Fibroblast of villous mesenchyme (primary cell): ENCODE measurements at regions not wholly inside any gene's neighbourhood (a gene's known extent, or its start where the extent isn't known, plus 50 kb on each side); places are given as distances from the start of the nearest gene placed in this dataset.

ENCODE experiments used
- DNase-seq: peaks from one replicate; pipeline ENCODE4 v3.0.0-alpha.2; 2010; ENCODE audit warnings: low read depth
- H3K4me3 ChIP-seq: 2 replicates; pipeline ENCODE4 v1.5.1; 2011; ENCODE audit warnings: low read depth, mild to moderate bottlenecking, low read length
- TF ChIP-seq, protein P1 (sequence below): IDR thresholded peaks from 2 replicates; pipeline ENCODE4 v1.5.1; 2012; ENCODE audit warnings: low read depth, mild to moderate bottlenecking, low read length; ENCODE audit not compliant: insufficient read depth

DNA sequence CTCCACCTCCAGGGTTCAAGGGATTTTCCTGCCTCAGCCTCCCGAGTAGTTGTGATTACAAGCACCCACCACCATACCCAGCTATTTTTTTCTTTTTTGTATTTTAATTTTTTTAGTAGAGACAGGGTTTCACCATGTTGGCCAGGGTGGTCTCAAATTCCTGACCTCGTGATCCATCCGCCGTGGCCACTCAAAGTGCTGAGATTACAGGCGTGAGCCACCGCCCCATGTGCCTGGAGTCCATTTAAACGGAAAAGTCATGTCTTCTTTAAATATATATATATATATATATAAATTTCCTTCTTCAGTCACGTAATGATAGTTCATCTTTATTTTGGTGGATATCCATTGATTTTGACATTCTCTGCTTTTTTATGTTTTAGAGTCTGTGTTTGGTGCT is 264.0 kb upstream of the PITX2 start:
- no peak for DNase-seq
- no peak overlapping the region for H3K4me3 ChIP-seq
- TF ChIP-seq, protein P1, sequence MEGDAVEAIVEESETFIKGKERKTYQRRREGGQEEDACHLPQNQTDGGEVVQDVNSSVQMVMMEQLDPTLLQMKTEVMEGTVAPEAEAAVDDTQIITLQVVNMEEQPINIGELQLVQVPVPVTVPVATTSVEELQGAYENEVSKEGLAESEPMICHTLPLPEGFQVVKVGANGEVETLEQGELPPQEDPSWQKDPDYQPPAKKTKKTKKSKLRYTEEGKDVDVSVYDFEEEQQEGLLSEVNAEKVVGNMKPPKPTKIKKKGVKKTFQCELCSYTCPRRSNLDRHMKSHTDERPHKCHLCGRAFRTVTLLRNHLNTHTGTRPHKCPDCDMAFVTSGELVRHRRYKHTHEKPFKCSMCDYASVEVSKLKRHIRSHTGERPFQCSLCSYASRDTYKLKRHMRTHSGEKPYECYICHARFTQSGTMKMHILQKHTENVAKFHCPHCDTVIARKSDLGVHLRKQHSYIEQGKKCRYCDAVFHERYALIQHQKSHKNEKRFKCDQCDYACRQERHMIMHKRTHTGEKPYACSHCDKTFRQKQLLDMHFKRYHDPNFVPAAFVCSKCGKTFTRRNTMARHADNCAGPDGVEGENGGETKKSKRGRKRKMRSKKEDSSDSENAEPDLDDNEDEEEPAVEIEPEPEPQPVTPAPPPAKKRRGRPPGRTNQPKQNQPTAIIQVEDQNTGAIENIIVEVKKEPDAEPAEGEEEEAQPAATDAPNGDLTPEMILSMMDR: no peak

DNA sequence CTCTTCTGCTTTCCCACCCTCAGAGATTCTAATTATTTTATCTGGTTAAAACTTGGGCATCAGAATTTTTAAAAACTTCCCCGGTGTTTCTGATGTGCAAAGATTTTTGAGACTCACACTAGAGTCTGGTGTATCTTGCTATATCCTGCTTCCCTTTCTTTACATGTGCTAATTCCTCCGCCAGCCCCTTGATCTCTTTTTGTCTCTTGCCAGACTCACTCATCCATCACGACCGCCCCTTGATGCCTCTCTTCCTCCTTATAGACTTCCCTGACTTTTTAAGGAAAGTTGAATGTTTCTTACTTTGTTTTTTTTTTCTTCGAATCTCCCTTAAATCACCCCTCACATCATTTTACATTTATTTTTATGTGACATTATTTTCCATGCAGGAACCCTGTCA is 274.9 kb upstream of the PITX2 start:
- no peak overlapping the region for H3K4me3 ChIP-seq
- DNase-seq: no peak
- TF ChIP-seq, protein P1: no peak

DNA sequence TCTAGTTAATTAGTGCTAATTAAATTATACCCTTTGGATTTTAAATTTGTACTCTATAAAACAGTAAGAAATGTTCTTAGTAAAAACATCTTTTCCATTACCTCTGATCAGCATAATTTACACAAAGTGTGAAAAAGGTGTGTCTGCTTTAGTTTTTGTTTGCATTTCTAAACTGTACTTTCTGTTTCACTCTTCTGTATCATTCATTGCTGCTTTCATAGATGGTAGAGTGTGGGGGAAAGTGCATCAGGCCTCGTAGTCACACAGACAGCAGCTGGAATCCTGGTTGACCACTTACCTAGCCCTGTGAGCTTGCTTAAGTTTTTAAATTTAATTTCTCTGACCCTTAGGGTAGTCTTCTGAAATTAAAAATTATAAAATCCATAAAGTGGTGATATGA is 275.4 kb upstream of the PITX2 start:
- TF ChIP-seq, protein P1: no peak
- DNase-seq: peak; percentile 16
- H3K4me3 ChIP-seq: no peak overlapping the region

DNA sequence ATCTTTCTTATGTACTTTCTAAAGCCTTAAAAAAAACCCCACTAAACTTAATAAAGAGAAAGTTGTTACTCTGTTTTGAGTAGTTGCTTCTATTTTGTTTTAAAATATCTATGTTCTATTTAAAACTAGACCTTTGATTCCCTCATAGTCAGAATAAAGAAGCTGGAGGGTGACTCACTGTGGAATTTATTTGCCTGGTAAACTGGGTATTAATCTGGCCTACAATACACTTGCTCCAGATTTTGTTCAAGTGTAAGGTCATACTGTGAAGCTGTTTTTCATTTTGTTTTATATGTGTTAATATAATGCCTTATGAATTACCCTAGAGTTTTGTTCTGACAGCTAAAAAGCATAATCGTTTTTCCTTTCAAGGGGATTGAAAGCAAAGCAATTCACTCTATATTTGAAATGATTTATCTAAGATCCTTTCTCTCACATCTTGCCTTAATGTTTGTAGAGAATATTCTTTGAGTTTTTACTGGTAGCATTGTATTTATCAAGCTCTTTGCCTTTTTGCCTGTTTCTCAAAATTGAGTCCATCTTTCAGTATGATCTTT is 277.4 kb upstream of the PITX2 start:
- no peak overlapping the region for H3K4me3 ChIP-seq
- TF ChIP-seq, protein P1: no peak
- peak; percentile 17 for DNase-seq

DNA sequence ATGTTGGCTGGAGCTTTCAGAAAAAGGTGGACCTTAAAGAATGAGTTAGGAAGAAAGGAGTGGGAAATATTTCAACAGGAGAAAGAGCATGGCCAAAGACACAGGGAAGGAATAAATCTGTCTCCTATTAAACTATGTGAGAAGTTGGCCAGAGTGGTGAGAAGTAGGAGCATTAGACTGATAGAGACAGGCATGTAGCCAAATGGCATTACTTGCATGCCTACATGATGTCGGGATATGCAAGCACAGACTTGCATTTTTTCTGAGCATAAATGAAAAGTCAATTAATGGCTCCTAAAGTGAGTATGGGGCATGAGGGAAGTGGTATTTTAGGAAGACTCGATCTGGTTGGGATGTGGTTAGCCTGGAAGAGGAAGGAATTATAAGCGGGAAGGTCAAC is 279.6 kb upstream of the PITX2 start:
- DNase-seq: peak; percentile 18
- H3K4me3 ChIP-seq: no peak overlapping the region
- TF ChIP-seq, protein P1: no peak

DNA sequence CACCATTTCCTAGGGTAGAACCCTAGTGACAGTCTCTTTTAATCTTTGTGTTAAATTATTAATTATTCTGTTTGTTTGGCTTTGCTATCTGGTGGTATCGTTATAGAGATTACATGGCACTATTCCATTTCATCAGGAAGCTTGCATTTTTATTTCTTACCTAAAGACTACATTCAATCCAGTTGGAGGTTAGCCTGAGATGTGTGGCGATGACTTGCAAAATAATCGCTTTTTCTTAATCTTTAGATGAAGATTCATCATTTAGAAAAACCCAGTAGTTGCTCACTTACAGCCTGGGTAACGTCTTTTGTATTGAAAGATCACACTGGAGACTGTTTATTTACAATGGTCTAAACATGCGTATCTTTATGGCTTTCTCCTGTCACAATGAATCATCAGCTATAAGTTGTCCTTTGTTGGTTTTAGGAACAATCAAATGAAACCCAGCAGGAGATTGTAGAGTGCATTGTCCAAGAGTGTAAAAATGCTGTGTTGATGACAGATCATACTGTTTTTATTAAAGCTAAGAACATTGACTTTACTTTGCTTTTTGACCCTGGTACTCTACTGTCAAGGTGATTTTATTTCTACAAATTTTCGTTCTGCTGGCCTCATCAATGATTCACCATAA is 281.7 kb upstream of the PITX2 start:
- TF ChIP-seq, protein P1: no peak
- DNase-seq: peak; percentile 39
- H3K4me3 ChIP-seq: no peak overlapping the region

DNA sequence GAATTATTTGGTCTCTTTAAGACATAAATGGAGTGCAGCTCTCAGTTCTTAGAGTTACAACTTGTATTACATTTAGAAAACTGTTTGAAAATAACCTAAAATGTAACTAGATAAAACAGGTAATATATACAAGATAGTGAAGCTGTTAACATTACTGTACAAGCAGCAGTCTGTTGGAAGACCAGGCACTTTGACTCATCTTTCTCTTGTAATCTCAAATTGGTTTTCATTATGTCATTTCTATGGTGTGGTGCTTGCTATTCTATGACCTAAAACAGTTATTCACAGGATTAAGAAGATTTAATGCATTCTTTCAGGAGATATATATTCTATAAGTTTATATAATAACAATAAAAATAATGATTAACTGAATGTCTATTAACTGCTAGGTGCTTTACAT is 282.5 kb upstream of the PITX2 start:
- H3K4me3 ChIP-seq: no peak overlapping the region
- no peak for DNase-seq
- TF ChIP-seq, protein P1: no peak
